ENCODE measurements at regions not wholly inside any gene's neighbourhood (a gene's known extent, or its start where the extent isn't known, plus 50 kb on each side); places are given as distances from the start of the nearest gene placed in this dataset.

GRCh38 chr6:169890049-169890448 is 138.6 kb downstream of the ERMARD start:
- TF ChIP-seq ZNF274 (IDR thresholded peaks at IDR 0.05; ENCODE audit: low read depth, low read length) (no peak), YY1 (IDR thresholded peaks at IDR 0.05; ENCODE audit: insufficient read depth, insufficient read length) (no peak), SUZ12 (IDR thresholded peaks at IDR 0.05; ENCODE audit: extremely low read depth, insufficient read depth, insufficient read length) (no peak)

All from NT2/D1 (cell line).